ENCODE measurements at regions not wholly inside any gene's neighbourhood (a gene's known extent, or its start where the extent isn't known, plus 50 kb on each side); places are given as distances from the start of the nearest gene placed in this dataset.

- DNase-seq (no peak), ATAC-seq (no peak)
- intact Hi-C loops (cut with DNase I), result loop anchor here in 1 of 2 donors (10.0 kb wide), 1 partner anchor 631 kb away; no protein-coding TSS in a partner anchor
These were observed 349.7 kb upstream of the NOCT start for GRCh38 chr4:138665851-138666250.

DNA sequence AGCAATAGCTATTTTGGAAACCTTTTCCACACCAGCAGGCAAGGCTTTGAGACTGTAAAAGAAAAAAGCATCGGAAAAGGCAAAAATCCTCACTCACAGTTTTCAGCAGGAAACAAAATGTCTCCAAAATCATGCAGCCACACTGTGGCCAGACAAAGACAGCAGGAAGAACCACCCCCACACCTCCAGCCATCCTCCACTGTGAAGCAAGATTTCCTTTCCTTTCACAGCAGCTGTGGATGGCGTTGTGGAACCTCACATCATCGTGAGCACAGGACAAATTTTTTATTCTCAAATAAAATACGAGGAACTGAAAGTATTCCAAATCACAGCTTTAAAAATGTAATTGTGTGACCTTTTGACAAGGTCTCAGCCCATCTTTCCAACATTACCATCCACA lies 351.7 kb upstream of the NOCT start:
- ATAC-seq (no peak), DNase-seq (no peak)
- intact Hi-C loops (cut with DNase I), result loop anchor here in 1 of 2 donors (10.0 kb wide), 1 partner anchor 629 kb away; no protein-coding TSS in a partner anchor

- no peak for DNase-seq
- intact Hi-C loops (cut with DNase I), result loop anchor here in 1 of 2 donors (10.0 kb wide), 1 partner anchor 625 kb away; no protein-coding TSS in a partner anchor
- ATAC-seq, result no peak
These were observed 355.7 kb upstream of the NOCT start for GRCh38 chr4:138659812-138660316.

GRCh38 chr4:138659037-138659811 lies 356.4 kb upstream of the NOCT start:
- ATAC-seq (no peak), DNase-seq (no peak)
- intact Hi-C loops (cut with DNase I), result no loop called here

DNA sequence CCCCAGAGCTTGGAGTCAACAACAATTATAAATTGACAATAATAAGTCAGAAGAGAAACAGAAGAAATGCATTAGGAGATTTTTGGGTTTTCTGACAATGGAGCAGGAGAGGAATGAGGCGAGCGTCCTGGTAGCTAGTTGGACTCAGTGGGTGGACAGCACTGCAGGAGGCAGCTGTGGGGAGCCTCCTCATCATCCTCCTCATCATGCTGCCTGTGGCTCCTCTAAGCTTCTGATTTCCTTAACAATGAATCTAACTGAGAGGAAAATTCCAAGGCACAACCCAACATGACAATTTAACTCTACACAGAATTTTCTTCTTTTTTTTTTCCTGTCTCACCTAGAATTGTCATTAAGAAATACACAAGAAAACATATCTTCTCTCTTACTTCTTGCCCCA lies 357.1 kb upstream of the NOCT start:
- ATAC-seq (no peak), DNase-seq (no peak)
- intact Hi-C loops (cut with DNase I), result no loop called here

GRCh38 chr4:138656990-138657389 lies 358.6 kb upstream of the NOCT start:
- intact Hi-C loops (cut with DNase I), result no loop called here
- DNase-seq, result no peak
- ATAC-seq, result no peak

DNA sequence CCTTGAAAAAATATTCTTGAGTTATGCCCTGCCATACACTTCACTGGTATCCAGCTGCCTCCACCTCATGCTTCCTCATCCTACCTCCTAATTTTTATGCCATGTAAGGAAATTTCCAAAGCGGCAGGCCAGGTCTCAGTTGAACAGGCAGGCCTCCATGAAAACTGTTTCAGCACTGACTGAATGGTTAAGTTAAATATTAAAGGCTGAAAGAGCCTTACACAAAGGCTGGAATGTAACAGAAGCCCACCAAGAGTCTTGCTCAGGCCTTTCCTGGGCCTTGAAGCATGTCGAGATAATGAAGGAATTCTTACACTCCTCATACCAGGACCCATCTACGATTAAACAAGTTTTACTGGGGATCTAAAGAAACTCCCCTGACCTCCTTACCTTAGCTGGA lies 359.6 kb upstream of the NOCT start:
- DNase-seq, result no peak
- intact Hi-C loops (cut with DNase I), result no loop called here
- ATAC-seq, result no peak

GRCh38 chr4:138655286-138655685 lies 360.3 kb upstream of the NOCT start:
- intact Hi-C loops (cut with DNase I), result no loop called here
- ATAC-seq (no peak), DNase-seq (no peak)

GRCh38 chr4:138650929-138651448 lies 364.6 kb upstream of the NOCT start:
- ATAC-seq (peak in 1 of 2 donors; percentile 73), DNase-seq (no peak)
- intact Hi-C loops (cut with DNase I), result no loop called here

- intact Hi-C loops (cut with DNase I), result no loop called here
- ATAC-seq (no peak), DNase-seq (no peak)
These were observed 365.1 kb upstream of the NOCT start for GRCh38 chr4:138650495-138650894.

- DNase-seq (no peak), ATAC-seq (no peak)
- intact Hi-C loops (cut with DNase I), result no loop called here
These were observed 368.1 kb upstream of the NOCT start for GRCh38 chr4:138647433-138647832.

- intact Hi-C loops (cut with DNase I), result no loop called here
- ATAC-seq (no peak), DNase-seq (no peak)
These were observed 369.2 kb upstream of the NOCT start for GRCh38 chr4:138646383-138646782.

GRCh38 chr4:138645289-138645688 lies 370.3 kb upstream of the NOCT start:
- ATAC-seq (no peak), DNase-seq (no peak)
- intact Hi-C loops (cut with DNase I), result no loop called here

DNA sequence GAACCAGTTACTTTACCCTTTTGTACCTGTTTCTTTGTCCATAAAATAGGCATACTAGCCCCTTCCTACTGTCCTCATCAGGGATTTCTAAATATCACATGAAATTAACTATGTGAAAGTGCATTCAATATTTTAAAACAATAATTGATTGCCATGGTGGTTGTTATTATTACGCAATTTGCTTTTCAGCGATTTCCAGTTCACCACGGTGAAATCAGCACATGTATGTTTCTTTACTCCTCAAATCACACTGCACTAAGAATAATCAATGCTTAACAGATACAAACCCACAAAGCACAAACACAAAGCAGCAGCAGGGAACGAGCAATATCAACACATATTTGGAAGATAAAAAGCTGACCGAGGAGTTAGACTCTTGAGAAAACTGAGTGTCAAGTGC lies 371.3 kb upstream of the NOCT start:
- ATAC-seq (no peak), DNase-seq (no peak)
- intact Hi-C loops (cut with DNase I), result no loop called here

DNA sequence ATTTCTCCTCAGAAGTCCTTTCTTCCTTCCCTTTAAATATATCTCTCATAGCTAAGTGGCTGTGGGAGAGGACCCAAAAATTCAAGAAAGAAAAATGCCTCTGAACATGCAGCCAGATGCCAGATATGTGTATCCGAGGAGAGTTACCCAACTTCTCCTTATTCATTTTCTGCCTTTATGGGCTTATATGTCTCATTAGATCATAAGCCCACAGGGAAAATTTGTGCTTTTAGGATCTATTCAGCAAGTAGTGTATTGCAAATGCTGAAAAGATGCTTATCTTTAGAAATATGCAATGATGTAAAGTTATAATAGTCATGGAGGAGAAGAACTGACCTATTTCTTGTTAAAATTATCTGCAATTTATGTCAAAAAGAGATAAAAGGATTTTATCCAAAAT lies 371.8 kb upstream of the NOCT start:
- intact Hi-C loops (cut with DNase I), result no loop called here
- ATAC-seq, result no peak
- no peak for DNase-seq

DNA sequence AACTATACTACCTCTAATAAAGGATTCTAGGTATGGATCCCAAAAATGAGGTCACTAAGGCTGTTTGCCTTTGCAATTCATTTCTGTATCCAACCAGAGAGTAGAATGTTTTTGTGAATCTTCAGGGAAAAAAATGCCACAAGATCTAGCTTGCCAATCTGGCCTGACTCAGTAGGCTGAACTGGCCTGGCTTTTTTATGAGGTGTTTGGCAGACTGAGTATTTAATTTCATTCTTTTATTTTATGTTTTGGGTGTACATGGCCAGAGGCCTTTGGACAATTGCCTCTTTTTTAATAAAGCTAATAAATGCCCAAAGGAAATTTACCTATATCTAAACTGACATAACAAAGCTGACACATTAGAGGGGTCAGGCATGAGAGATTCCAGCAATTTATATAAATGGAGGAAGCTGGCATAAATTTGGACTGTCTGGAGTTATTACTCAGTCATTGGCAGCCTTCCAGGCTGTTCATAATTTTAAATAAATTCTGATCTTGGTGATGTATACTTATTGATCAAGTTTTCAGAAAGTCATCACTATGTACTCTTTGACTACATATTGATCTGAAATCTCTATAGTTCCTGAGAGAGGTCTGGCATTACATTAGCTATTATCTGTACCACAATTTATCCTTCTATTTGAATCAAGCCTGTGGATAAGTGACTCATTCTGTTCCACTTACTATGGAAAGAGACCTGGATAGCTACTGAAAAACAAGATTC lies 376.4 kb upstream of the NOCT start:
- no peak for DNase-seq
- intact Hi-C loops (cut with DNase I), result no loop called here
- ATAC-seq, result no peak

DNA sequence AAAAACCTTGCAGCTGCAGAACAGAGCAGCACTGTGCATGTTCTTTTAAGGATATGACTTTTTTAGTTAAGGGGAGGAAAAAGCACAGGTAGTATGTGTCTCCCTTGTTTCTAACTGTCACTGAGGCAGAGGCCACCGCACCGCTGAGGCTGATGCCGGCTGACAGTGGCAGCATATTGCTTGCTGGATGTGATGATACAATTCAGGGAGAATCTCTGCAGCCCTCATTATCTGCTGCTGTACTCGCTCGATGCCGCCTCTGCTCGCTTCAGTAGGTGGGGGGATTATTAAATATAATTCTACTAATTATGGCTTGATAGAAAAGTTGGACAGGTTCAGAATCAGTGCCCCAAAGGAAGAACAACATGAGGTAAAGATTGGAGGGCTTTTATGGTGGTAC lies 378.8 kb upstream of the NOCT start:
- DNase-seq (no peak), ATAC-seq (no peak)
- intact Hi-C loops (cut with DNase I), result no loop called here

GRCh38 chr4:138634915-138635314 lies 380.7 kb upstream of the NOCT start:
- DNase-seq (no peak), ATAC-seq (no peak)
- intact Hi-C loops (cut with DNase I), result no loop called here

- intact Hi-C loops (cut with DNase I), result no loop called here
These were observed 382.0 kb upstream of the NOCT start for GRCh38 chr4:138633580-138633904.

GRCh38 chr4:138632856-138633579 lies 382.6 kb upstream of the NOCT start:
- no peak for DNase-seq
- intact Hi-C loops (cut with DNase I), result no loop called here
- no peak for ATAC-seq

More at GRCh38 chr4:138633580-138633904, 382.0 kb upstream of the NOCT start:
- DNase-seq, result no peak
- no peak for ATAC-seq

All from left cardiac atrium (tissue), 4 donors.